NB4 (cell line): ENCODE measurements at regions not wholly inside any gene's neighbourhood (a gene's known extent, or its start where the extent isn't known, plus 50 kb on each side); places are given as distances from the start of the nearest gene placed in this dataset.

Experiments used
- DNase-seq: peaks from one replicate; pipeline ENCODE4 v3.0.0; 2010; ENCODE audit warnings: low read depth
- H3K4me3 ChIP-seq: one replicate; pipeline ENCODE4 v1.5.1; 2011; ENCODE audit warnings: mild to moderate bottlenecking, low read depth, low read length, moderate library complexity
- MAX ChIP-seq: IDR thresholded peaks from 2 replicates; pipeline ENCODE4 v1.6.1; 2011; ENCODE audit warnings: low read depth, low read length
- MYC ChIP-seq: IDR thresholded peaks from 2 replicates; pipeline ENCODE4 v1.6.1; 2011; ENCODE audit warnings: low read depth, low read length
- POLR2A ChIP-seq: IDR thresholded peaks from 2 replicates; pipeline ENCODE4 v1.6.1; 2011; ENCODE audit warnings: mild to moderate bottlenecking; ENCODE audit not compliant: insufficient read length; ENCODE audit errors: extremely low read depth
- TF ChIP-seq, protein P1 (sequence below): IDR thresholded peaks from one replicate; pipeline ENCODE4 v1.5.1; 2012; ENCODE audit warnings: low read depth, low read length

DNA sequence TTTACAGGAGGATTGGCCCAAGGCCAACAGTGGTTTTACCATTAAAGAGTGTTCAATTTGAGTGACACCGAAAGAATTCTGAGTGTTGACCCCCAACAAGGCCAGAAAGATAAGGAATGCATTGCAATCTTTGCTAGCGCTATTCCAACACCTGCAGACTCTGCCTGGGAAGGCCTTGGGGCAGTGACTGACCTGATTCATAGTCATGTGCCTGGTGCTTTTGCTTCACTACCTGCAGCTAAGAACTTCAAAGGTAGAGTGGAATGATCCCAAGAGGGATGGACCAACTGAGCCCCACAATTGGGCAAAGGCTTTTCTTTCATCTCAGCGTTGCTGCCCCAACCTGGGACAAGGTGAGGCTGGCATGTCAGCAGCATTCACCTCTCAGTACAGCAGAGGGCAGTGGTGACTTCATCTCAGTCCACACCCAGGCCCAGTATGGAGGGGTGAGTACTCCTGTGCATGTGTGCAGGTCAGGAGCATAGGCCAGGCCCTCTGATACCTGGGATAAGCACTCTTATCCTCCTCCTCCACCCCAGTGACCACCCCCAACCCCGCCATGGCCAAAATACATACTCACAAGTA lies 149.6 kb upstream of the GNAO1 start:
- H3K4me3 ChIP-seq: no peak overlapping the region
- TF ChIP-seq MAX: no peak
- TF ChIP-seq, protein P1, sequence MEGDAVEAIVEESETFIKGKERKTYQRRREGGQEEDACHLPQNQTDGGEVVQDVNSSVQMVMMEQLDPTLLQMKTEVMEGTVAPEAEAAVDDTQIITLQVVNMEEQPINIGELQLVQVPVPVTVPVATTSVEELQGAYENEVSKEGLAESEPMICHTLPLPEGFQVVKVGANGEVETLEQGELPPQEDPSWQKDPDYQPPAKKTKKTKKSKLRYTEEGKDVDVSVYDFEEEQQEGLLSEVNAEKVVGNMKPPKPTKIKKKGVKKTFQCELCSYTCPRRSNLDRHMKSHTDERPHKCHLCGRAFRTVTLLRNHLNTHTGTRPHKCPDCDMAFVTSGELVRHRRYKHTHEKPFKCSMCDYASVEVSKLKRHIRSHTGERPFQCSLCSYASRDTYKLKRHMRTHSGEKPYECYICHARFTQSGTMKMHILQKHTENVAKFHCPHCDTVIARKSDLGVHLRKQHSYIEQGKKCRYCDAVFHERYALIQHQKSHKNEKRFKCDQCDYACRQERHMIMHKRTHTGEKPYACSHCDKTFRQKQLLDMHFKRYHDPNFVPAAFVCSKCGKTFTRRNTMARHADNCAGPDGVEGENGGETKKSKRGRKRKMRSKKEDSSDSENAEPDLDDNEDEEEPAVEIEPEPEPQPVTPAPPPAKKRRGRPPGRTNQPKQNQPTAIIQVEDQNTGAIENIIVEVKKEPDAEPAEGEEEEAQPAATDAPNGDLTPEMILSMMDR: peak; percentile 19
- TF ChIP-seq MYC: no peak
- no peak for TF ChIP-seq POLR2A
- DNase-seq: peak; percentile 25

DNA sequence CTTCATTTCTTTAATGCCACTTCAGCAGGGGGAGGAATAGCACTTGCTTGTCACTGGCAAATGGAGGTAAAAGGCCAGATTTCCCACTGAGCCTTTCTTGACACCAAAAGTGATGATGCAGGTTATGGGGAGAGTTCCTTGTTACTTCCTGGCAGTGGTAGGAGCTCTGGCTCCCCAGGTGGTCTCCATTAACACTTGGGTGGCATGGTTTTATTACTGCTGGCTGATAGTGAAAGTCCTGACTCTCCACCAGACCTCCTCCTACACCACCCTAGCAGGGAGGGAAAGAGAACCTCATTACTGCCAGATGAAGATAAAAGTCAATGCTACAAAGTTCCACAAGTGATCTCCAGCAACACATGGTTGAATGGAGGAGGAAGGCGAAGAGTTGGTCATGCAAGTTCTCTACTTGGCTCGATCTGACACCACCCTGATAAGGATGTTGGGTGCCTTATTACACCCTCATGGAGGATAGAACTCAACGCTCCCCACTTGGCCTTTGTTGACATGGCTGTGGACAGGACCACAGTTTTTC lies 152.7 kb upstream of the GNAO1 start:
- DNase-seq: no peak
- TF ChIP-seq POLR2A (no peak), MYC (no peak), MAX (no peak)
- TF ChIP-seq, protein P1: no peak
- H3K4me3 ChIP-seq: no peak overlapping the region

GRCh38 chr16:56032072-56032471 lies 156.9 kb upstream of the CES5A start:
- TF ChIP-seq MAX (no peak), MYC (no peak), POLR2A (no peak)
- TF ChIP-seq, protein P1: no peak
- H3K4me3 ChIP-seq: no peak overlapping the region

GRCh38 chr16:56029026-56029425 lies 153.9 kb upstream of the CES5A start:
- no peak for DNase-seq
- no peak overlapping the region for H3K4me3 ChIP-seq
- TF ChIP-seq POLR2A (no peak), MYC (no peak), MAX (no peak)
- TF ChIP-seq, protein P1: no peak

More at GRCh38 chr16:56032072-56032471, 156.9 kb upstream of the CES5A start:
- DNase-seq: no peak

DNA sequence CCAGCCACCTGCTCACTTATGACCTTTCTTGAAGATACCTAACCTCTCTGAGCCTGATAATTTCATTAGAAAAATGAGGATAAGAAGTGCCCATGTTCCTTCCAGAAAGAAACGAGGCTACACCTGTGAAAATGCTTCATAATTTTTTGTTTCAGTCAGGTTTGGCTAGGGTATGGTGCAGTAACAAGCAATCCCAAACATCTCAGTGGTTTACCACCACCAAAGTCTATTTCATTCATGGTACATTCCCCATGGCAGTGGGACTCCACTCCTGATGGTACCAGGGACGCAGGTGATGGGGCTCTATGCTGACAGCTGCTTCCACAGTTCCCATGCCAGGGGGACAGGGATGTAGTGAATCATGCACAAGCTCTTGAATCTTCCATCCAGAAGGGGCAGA lies 147.6 kb upstream of the CES5A start:
- TF ChIP-seq MAX: no peak
- no peak for TF ChIP-seq POLR2A
- TF ChIP-seq, protein P1: no peak
- no peak for TF ChIP-seq MYC
- H3K4me3 ChIP-seq: no peak overlapping the region
- DNase-seq: no peak
